ENCODE measurements at regions not wholly inside any gene's neighbourhood (a gene's known extent, or its start where the extent isn't known, plus 50 kb on each side); places are given as distances from the start of the nearest gene placed in this dataset.
"Not testable (repeated sequence)": the region's sequence is repeated elsewhere in the genome, so short reads cannot be mapped to it uniquely, and the experiment has no call there.

DNA sequence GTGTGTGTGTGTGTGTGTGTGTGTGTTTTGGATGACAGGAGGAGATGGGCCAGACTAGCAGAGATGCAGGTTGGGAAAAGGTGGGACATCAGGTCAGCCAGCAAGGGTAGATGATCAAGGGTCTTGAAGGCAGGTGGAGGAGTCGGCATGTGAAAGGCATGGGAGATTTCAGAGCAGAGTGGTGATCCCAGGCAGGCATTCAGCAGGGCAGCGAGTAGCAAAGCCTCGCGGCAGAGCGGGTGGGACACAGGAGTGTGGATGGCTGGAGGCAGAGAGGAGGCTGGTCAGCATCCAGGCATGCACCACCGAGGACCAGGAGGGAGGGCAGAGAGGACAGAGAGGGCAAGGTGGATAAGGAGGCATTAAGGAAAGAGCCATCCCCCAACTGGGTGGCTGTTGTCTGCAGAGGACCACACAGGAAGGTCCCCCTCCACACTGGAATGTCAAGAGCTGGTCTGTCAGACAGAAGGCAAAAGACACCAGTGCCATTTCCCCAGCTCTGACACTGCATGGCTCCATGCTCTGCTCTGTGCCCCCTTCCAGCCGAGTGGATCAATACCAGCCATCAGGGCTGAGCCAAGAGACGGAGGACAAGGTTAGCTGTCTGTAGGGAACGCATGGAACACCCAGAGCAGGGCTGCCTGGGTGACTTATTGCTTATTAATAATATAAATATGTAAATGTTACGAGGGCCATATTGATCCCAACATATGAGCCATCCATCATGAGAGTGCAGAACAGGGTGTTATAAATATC is 74.8 kb upstream of the RPL38 start:
- DNase-seq, result no peak

DNA sequence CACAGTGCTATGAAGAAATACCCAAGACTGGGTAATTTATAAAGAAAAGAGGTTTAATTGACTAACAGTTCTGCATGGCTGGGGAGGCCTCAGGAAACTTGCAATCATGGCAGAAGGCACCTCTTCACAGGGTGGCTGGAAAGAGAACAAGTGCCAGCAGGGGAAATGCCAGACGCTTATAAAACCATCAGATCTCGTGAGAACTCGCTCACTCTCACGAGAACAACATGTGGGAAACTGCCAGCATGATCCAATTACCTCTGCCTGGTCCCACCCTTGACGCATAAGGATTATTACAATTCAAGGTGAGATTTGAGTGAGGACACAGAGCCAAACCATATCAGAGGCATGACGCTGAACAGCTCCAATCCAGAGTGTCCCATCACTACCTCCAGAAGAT is 73.7 kb upstream of the RPL38 start:
- DNase-seq, result not testable (repeated sequence)

DNA sequence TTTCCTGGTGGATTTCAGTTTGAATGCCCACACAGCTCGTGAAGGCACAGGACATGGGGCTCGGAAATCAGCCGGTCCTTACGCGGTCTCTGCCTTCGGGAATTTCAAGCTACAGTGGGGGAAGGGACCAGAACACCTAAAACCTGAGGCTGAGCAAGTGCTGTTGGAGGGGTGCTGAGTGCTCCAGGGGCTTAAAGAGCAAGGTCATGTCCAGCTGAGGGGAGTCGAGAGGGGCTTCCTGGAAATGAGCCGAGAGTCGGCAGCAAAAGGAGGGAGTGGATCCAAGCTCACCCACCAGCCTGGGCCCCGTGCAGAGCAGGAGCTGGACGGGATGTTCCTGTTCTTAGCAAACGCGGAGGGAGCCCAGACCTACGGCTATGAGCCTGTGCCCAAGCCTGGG is 73.2 kb upstream of the RPL38 start:
- no peak for DNase-seq

DNA sequence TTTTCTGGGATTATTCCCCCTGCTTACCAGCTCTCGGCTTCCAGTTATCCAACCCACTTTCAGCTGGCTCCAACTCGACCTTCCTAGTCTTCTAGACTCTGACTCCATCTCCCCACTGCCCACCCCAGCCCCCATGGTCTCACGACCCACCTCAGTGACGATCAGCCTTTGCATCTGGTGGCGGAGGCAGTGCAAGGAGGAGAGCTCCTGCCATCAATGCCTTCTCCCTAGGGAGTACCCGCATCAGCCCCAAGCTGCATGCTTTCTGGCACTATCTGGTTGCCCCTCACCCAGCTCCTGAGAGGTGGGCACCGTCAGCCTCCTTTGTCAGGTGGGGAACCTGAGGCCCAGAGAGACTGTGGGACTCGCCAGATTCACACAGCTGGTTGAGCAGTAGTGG is 72.6 kb upstream of the RPL38 start:
- DNase-seq, result no peak

DNA sequence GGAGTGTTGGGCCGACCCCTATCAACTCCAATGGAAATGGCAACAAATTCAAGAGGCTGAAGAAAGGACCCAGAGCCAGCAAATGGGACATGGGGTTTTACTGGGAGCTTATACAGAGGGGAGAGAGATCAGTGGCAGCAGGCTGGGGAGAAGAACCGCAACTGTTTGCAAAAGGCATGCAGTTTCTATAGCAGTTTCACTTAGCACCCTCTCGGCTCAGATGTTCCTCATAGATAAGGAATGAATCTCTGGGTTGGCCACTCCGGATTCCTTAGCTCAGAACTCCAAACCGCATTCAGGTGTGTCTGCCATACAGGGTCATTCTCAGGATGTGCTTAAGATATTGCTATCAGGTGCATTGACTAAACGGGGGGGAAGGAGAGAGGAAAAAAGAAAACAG is 71.1 kb upstream of the RPL38 start:
- no peak for DNase-seq

DNA sequence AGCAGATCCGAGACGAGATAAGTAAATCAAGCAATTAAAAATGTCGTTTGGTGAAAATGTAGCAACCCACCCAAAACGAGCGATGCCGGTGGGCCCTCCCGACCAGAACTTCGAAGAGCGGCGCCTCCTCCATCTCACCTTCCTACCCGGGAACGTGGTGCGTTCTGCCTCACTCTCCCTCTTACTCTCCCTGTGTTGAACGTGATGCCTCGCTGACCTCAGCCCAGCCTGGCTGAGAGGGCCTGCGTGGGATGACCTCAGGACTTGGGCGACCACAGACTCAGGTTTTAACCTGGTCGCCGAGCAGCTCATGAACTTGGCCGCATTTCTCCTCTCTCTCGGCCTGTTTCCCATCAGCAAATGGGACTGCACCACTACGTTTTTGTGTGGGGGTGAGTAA is 69.7 kb upstream of the RPL38 start:
- no peak for DNase-seq

DNA sequence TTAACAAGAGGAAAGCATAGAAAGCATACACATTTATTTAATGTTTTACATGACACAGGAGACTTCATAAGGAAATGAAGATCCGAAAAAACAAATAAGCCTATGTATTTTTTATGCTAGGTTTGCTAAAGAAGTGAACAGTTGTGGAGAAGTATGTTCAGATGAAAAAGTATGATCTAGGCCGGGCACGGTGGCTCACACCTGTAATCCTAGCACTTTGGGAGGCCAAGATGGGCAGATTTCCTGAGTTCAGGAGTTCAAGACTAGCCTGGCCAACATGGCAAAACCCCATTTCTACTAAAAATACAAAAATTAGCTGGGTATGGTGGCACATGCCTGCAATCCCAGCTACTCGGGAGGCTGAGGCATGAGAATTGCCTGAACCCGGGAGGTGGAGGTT is 69.2 kb upstream of the RPL38 start:
- DNase-seq, result not testable (repeated sequence)

DNA sequence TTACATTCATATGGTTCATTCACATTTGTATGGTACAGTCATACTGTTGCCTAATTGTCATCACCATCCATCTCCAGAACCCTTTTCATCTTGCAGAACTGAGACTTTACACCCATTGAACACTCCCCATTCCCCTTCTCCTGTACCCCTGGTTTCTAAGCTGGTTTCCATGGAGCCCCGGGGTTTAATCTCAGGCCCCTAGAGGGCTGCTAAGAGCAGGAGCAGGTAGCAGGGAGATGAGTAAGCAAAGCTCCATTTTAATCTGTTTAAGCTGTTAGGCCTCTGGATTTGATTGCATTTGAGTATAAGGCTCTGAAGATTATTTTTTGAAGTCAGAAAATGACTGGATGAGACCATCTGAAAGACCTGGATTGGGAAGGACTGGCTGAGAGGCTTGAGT is 68.5 kb upstream of the RPL38 start:
- DNase-seq, result no peak

DNA sequence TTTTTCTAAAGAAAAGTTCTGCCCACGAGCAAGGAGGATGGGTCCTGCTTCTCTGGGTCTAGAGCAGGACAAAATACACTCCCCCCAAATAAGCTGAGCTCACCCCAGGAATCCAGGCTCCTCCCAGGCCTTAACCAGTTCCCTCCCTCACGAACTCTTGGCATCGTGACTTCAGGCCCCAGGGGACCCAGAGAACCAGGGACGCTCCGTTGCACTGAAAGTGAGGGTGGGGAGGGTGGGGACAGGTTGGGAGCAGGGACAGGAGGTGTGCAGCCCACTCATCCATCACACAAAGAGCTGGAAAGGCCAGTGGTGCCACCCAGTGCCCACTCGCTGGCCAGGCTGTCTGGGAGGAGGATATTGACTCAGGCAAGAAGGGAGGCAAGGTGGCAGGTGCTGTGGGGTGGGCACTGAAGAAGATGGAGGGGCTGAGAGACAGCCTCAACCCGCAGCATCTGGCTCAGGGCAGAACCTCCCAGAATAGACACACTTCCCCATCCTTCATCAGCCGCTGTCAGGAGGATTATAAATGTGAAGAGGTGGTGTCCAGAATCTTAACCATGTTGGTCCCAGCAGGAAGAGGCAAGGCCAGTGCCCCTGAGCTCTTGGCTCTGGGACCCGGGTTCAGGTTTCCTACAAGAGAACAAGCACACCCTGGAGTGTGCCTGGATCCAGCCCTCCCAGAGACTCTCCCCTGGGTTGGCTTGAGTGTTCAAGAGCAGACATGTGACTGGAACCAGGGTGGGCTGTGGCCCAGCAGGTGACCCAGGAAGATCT is 67.9 kb upstream of the RPL38 start:
- DNase-seq, result no peak

DNA sequence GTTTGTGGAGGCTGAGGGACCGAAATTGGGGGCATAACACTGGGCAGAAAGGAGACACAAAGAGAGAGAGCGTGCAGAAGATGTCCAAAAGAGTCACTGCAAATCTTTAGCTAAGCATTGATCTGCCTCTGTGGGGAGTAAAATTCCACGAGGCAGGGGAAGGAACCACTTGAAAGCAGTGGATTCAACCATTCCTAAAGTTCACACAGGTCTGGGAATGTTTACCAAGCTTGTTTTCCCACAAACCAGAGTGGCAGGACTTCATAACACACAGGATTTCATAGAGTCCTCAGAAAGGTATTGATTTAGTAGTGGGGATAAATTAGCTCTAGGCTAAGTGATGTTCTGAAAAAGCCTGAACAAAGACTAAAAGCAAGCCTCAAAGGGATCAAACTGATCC is 66.1 kb upstream of the RPL38 start:
- no peak for DNase-seq

DNA sequence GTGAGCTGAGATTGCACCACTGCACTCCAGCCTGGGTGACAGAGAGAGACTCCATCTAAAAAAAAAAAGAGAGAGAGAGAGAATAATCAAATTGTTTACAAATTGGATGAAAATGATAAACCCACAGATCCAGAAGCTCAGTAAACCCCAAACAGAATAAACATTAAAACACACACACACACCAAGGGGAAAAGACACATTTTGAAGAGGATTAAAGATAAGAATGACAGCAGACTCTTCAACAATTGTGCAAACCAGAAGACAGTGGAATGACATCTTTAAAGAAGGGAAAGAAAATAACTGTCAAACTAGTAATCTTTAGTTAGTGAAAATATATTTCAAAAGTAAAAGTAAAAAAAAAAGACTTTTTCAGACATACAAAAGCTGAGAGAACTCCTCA is 64.4 kb upstream of the RPL38 start:
- no peak for DNase-seq

DNA sequence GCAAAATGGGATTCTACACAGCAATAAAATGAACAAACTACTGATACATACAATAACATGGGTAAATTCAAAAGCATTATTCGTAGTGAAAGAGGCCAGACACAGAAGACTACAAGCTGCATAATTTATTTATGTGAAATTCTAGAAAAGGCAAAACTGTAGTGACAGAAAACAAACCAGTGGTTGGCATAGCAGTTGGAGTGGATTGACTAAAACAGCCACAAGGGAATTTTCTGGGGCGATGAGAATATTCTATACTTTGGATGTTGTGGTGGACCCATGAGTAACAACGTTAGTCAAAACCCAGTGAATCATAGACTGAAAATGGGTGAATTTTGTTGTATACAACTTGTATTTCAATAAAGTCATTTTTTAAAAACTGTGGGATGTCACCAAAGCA is 63.2 kb upstream of the RPL38 start:
- DNase-seq, result no peak

DNA sequence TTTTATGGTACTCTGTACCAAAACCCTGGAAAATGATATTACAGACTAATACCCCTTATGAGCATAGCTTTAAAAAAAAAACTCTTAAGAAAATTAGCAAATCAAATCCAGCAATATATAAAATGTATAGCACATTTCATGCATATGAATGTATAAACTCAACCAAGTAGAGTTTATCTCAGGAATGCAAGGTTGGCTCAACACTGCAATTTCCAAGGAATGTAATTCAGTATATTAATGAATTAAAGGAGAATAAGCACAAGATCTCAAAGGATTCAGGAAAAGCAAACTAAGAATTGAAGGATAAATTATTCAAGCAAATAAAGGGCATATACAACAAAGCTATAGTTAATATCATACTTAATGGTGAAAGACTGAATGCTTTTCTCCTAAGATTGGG is 61.9 kb upstream of the RPL38 start:
- DNase-seq, result no peak

DNA sequence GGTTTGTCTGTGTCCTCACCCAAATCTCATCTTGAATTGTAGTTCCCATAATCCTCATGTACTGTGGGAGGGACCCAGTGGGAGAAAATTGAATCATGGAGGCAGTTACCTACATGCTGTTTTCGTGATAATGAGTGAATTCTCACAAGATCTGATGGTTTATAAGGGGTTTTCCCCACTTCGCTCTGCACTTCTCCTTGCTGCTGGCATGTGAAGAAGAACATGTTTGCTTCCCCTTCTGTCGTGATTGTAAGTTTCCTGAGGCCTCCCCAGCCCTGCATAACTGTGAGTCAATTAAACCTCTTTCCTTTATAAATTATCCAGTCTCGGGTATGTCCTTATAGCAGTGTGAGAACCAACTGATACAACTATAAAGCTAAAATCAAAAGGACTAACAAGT is 60.2 kb upstream of the RPL38 start:
- not testable (repeated sequence) for DNase-seq

DNA sequence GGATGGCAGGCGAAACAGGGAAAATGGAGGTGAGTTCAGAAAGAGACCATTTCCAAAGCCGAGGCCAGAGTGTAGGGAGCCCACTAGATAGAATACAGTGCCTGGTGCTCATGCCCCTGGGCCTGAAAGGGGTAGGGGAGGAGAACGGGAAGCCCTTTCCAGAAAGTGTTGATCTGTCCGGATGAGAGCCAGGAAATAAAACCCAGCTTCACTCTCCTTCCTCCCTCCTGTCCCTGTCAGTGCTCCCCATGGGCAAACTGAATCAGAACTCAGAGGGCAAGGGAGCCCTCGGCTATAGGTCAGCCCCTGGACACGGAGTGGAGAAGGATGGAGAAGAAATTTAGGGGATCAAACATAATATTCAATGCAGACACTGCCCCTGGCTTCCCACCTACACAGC is 57.7 kb upstream of the RPL38 start:
- no peak for DNase-seq

DNA sequence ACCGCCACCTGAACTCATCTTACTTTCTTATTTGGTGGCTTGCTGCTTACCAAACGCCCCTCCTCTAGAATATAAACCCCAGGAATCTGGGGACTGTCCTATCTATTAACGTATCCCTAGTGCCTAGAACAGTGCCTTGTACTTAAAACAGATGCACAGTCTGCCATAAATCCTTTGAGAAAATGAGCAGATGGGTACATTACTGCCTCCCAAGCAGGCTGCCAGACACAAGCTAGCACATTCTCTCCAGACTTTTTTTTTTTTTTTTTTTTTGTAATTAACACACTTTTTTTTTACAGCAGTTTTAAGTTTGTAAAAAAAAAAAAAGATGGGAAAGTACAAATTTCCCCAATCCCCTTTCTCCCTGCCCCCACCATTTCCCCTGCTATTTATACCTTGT is 57.3 kb upstream of the RPL38 start:
- DNase-seq, result no peak

DNA sequence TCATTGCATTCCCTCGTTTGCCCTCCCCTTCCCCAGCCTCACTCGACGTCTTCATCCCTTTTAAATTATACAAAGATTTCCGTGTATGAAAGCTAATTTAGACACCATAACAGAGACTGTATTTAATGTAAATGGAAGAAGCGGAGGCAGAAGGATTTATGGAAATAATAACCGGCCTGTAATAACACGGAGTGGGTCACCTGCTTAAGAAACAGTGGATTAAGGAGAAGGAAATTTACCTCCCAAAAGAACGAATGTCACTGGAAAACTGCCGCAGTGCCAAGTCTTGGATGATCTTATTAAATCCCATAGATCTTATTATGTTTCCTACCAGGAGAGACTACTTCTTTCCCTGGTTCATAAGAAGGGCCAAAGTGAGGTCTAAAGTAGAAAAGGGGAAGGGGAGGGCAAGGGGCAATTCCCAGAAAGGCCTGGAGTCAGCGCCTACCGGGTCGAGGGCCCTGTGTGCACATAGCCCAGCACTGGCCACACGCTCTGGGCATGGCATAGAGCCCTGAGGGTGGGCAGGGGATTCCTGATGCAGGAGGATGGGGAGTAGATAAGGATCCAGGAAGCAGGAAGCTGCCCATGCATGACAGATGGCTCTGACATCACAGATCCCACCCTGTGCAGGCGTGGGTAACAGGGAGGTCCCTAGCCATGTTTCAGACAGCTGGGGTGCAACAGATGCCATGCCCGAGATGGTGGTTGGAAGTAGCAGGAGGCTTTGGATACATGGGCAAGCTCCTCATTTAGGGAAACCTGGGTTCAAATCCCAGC is 56.2 kb upstream of the RPL38 start:
- no peak for DNase-seq

DNA sequence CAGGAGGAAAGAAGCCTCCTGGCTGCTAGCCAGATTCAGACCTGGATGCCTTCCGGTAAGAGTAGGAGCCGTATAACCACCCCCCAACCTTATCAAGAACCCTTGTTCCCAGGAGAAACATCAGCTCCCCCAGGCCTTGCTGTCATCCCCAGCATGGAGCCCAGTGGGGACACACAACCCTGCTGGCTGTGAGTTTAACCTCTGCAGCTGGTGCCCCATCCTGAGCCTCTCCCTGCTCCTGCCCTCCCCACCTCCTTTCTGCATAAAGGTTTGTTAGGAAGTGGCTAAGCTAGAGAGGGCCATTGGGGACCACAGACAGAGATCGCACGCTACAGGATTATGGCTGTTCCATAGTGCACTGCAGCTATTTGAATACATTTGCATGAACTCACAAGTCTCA is 55.5 kb upstream of the RPL38 start:
- DNase-seq, result no peak

DNA sequence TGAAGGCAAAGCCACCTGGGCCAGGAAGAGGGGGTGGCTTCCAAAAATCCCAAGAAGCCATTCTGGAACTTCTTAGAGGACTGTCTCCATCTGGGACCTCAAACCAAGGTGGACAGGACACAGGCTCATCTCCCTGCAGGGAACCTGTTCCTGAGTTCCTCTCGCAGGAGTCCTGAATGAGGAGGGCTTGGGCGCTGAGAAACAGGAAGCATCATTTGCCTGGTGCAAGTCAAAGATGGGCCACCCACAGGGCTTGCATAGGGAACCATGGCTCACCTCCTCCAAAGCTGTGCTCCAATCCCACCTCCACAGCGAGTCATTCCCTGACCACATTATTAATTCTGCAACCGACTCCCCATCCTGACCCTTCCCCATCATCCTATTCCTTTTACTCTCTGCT is 55.0 kb upstream of the RPL38 start:
- DNase-seq, result no peak

DNA sequence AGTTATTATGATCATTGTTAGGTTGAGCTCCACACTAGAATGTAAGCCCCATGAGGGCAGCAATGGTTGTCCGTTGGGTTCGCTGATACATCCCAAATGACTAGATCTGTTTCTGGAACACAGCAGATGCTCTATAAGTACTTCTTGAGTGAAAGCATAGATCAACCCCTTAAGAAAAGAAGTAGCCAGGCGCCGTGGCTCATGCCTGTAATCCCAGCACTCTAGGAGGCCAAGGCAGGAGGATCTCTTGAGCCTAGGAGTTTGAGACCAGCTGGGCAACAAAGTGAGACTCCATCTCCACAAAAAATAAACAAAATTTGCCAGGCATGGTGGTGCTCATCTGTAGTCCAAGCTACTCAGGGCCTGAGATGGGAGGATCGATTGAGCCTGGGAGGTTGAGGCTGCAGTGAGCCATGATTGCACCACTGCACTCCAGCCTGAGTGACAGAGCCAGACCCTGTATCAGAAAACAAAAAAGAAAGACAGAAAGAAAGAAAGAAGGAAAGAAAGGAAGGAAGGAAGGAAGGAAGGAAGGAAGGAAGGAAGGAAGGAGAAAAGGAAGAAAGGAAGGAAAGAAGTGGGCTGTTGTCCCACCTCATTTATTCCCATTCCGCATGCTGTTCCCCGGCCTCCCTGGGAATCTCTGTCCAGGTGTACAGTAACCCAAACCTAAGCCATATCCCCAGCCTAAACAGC is 54.4 kb upstream of the RPL38 start:
- no peak for DNase-seq

DNA sequence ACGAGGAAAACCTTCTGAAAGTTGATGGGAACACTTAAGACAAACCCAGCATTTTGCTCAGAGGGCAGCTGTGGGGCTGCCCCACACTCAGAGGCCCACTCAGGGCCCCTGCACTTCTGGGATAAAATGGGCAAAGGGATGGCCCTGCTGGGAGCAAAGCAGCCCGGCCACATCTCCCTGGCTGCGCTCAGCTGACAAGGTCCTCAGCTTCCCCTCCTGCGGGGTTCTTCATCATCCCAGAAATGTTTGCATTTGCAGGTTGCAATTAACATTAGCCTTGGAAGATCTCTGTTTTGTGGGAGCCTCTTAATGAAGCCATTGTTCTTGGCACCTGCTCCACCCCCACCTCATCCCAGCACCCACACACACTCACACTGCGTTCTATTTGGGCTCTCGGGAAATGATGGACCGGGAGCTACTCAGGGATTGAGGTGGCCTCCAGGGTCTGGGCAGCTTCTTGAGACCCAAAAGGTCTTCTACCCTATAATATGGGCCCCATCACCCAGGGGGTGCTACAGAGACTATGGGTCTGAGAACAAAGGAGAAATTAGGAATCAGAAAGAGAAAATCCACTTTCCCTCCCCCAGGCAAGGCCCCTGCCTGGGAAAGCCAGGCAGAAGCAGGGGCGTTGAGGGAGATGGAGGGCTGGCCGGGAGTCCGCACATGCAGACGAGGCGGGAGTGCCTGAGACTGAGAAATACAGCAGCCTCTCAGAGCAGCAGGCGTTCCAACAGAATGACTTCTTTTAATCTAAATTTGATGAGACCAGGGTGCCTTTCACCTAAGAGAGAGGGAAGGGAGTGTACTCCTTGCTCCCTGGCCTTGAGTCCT is 53.7 kb upstream of the RPL38 start:
- no peak for DNase-seq

DNA sequence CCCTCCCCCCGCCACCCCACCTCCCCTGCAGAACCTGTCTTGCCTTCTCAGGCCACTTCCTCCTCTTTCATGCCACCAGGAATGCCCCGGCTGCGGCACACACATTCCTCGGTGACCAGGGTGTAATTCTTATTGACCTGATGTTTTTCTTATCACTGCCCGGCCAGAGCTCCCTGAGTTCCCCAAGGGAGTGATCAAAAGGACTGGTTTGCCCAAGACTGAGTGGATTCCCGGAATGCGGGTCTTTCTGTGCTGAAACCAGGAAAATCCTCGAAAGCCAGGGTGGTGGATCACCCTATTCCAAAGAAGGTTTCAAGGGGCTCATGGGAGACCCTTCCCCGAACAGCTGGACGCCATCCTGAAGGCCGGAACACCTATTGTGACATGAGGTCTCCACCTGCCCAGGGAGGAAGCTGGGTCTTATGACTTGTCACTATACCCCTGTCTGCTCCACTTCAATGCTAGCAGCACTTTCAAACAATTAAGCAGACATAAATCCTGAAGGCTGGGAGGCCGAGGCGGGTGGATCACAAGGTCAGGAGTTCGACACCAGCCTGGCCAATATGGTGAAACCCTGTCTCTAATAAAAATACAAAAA is 53.0 kb upstream of the RPL38 start:
- no peak for DNase-seq

Data from NCI-H1105 (cell line).